ENCODE measurements at regions not wholly inside any gene's neighbourhood (a gene's known extent, or its start where the extent isn't known, plus 50 kb on each side); places are given as distances from the start of the nearest gene placed in this dataset.

GRCh38 chr6:165159460-165159859 is 149.9 kb downstream of the C6orf118 start:
- H3K27me3 ChIP-seq (ENCODE audit: insufficient read depth, low read length, poor library complexity, severe bottlenecking): no peaks in the 10 kb centered on the region
- H4K20me1 ChIP-seq (ENCODE audit: insufficient read depth, low read length, poor library complexity, severe bottlenecking): no peaks in the 10 kb centered on the region
- no peaks in the 10 kb centered on the region for H3K9me2 ChIP-seq (replicated peaks; ENCODE audit: low read depth, low read length)
- H3K9ac ChIP-seq (ENCODE audit: low read depth, low read length, poor library complexity, severe bottlenecking): no peak overlapping the region
- H3K4me3 ChIP-seq (ENCODE audit: low read length, poor library complexity, severe bottlenecking): no peak overlapping the region
- no peaks in the 10 kb centered on the region for H3F3A ChIP-seq (ENCODE audit: low read depth)
- no peaks in the 10 kb centered on the region for H3K36me3 ChIP-seq (ENCODE audit: insufficient read depth, low read length)
- no peak for TF ChIP-seq EZH2phosphoT487 (IDR thresholded peaks at IDR 0.05; ENCODE audit: borderline replicate concordance)
- TF ChIP-seq, protein P1, sequence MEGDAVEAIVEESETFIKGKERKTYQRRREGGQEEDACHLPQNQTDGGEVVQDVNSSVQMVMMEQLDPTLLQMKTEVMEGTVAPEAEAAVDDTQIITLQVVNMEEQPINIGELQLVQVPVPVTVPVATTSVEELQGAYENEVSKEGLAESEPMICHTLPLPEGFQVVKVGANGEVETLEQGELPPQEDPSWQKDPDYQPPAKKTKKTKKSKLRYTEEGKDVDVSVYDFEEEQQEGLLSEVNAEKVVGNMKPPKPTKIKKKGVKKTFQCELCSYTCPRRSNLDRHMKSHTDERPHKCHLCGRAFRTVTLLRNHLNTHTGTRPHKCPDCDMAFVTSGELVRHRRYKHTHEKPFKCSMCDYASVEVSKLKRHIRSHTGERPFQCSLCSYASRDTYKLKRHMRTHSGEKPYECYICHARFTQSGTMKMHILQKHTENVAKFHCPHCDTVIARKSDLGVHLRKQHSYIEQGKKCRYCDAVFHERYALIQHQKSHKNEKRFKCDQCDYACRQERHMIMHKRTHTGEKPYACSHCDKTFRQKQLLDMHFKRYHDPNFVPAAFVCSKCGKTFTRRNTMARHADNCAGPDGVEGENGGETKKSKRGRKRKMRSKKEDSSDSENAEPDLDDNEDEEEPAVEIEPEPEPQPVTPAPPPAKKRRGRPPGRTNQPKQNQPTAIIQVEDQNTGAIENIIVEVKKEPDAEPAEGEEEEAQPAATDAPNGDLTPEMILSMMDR (conservative IDR thresholded peaks at IDR 0.05; ENCODE audit: low read length): no peak
- H3K79me2 ChIP-seq (ENCODE audit: insufficient read depth, low read length): no peaks in the 10 kb centered on the region
- H3K9me3 ChIP-seq (ENCODE audit: insufficient read depth, low read depth, low read length): no peaks in the 10 kb centered on the region
- no peak overlapping the region for H2AFZ ChIP-seq (ENCODE audit: low read length)
- H3K4me1 ChIP-seq (ENCODE audit: insufficient read depth, low read length, poor library complexity, severe bottlenecking): no peaks in the 10 kb centered on the region
- no peak overlapping the region for H3K4me2 ChIP-seq (ENCODE audit: low read depth, low read length, poor library complexity, severe bottlenecking)

DNA sequence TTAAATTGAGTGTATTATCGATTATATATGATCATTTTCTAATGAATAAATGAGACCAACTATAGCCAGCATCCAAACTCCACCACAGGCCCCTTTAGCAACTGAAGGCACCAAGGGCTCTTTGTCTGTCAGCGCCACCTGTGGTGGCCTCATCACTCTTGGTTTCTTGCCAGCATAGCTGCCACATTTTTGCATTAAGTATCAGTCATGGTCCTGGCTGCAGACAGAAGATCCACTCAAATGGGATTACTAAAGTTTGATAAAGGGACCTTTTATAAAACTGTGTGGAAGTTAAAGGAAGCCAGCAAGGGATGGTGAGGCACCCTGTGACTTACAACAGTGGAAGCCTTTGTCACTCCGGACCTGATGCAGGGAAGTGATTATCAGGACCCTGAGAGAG is 162.9 kb downstream of the C6orf118 start:
- Histone ChIP-seq H3K4me1 (ENCODE audit: insufficient read depth, low read length, poor library complexity, severe bottlenecking) (no peaks in the 10 kb centered on the region), H3K9ac (ENCODE audit: low read depth, low read length, poor library complexity, severe bottlenecking) (no peak overlapping the region), H3K9me3 (ENCODE audit: insufficient read depth, low read depth, low read length) (peaks cover 5% of the 10 kb centered on the region; the same call in 1 of the 2 replicates), H2AFZ (ENCODE audit: low read length) (no peak overlapping the region), H3K27me3 (ENCODE audit: insufficient read depth, low read length, poor library complexity, severe bottlenecking) (no peaks in the 10 kb centered on the region), H3K4me3 (ENCODE audit: low read length, poor library complexity, severe bottlenecking) (no peak overlapping the region), H3K9me2 (replicated peaks; ENCODE audit: low read depth, low read length) (no peaks in the 10 kb centered on the region), H3K79me2 (ENCODE audit: insufficient read depth, low read length) (no peaks in the 10 kb centered on the region), H3F3A (ENCODE audit: low read depth) (no peaks in the 10 kb centered on the region), H3K4me2 (ENCODE audit: low read depth, low read length, poor library complexity, severe bottlenecking) (no peak overlapping the region), H4K20me1 (ENCODE audit: insufficient read depth, low read length, poor library complexity, severe bottlenecking) (no peaks in the 10 kb centered on the region), H3K36me3 (ENCODE audit: insufficient read depth, low read length) (no peaks in the 10 kb centered on the region)
- TF ChIP-seq EZH2phosphoT487 (IDR thresholded peaks at IDR 0.05; ENCODE audit: borderline replicate concordance): no peak
- TF ChIP-seq, protein P1 (conservative IDR thresholded peaks at IDR 0.05; ENCODE audit: low read length): no peak

- no peaks in the 10 kb centered on the region for H4K20me1 ChIP-seq (ENCODE audit: insufficient read depth, low read length, poor library complexity, severe bottlenecking)
- no peak overlapping the region for H2AFZ ChIP-seq (ENCODE audit: low read length)
- H3K9me3 ChIP-seq (ENCODE audit: insufficient read depth, low read depth, low read length): no peaks in the 10 kb centered on the region
- H3F3A ChIP-seq (ENCODE audit: low read depth): no peaks in the 10 kb centered on the region
- H3K9me2 ChIP-seq (replicated peaks; ENCODE audit: low read depth, low read length): no peaks in the 10 kb centered on the region
- no peaks in the 10 kb centered on the region for H3K79me2 ChIP-seq (ENCODE audit: insufficient read depth, low read length)
- no peaks in the 10 kb centered on the region for H3K4me1 ChIP-seq (ENCODE audit: insufficient read depth, low read length, poor library complexity, severe bottlenecking)
- no peaks in the 10 kb centered on the region for H3K27me3 ChIP-seq (ENCODE audit: insufficient read depth, low read length, poor library complexity, severe bottlenecking)
- H3K4me3 ChIP-seq (ENCODE audit: low read length, poor library complexity, severe bottlenecking): no peak overlapping the region
- no peaks in the 10 kb centered on the region for H3K36me3 ChIP-seq (ENCODE audit: insufficient read depth, low read length)
- TF ChIP-seq, protein P1 (conservative IDR thresholded peaks at IDR 0.05; ENCODE audit: low read length): no peak
- TF ChIP-seq EZH2phosphoT487 (IDR thresholded peaks at IDR 0.05; ENCODE audit: borderline replicate concordance): no peak
- H3K4me2 ChIP-seq (ENCODE audit: low read depth, low read length, poor library complexity, severe bottlenecking): no peak overlapping the region
- no peak overlapping the region for H3K9ac ChIP-seq (ENCODE audit: low read depth, low read length, poor library complexity, severe bottlenecking)
Observed at GRCh38 chr6:165135889-165136288, 173.5 kb downstream of the C6orf118 start.
